ENCODE measurements at regions not wholly inside any gene's neighbourhood (a gene's known extent, or its start where the extent isn't known, plus 50 kb on each side); places are given as distances from the start of the nearest gene placed in this dataset.

GRCh38 chr20:12956303-12956702, 52.5 kb upstream of the SPTLC3 start:
- Histone ChIP-seq H2BK15ac (ENCODE audit: low read depth, low read length) (no peak overlapping the region), H3K23ac (ENCODE audit: insufficient read length, low read depth, low read length) (no peak overlapping the region), H2AK5ac (ENCODE audit: insufficient read length, low read length) (no peak overlapping the region), H4K91ac (ENCODE audit: insufficient read length, low read depth, low read length) (no peak overlapping the region), H2BK20ac (ENCODE audit: low read depth, low read length, poor library complexity, severe bottlenecking) (no peak overlapping the region), H3K27me3 (ENCODE audit: insufficient read depth, low read length) (no peaks in the 10 kb centered on the region), H3K18ac (ENCODE audit: insufficient read length, low read depth, low read length) (no peak overlapping the region), H3T11ph (ENCODE audit: low read length) (no peak overlapping the region), H3K14ac (ENCODE audit: insufficient read depth, low read length) (no peak overlapping the region), H3K4me1 (ENCODE audit: insufficient read depth, low read length) (no peaks in the 10 kb centered on the region), H4K8ac (replicated peaks; ENCODE audit: insufficient read length, low read depth, low read length) (no peak overlapping the region), H2BK120ac (ENCODE audit: low read depth, low read length, poor library complexity, severe bottlenecking) (no peak overlapping the region), H3K4me2 (ENCODE audit: insufficient read depth, insufficient read length, low read length) (no peak overlapping the region), H3K56ac (ENCODE audit: insufficient read length, low read depth, low read length) (no peak overlapping the region), H3K9me3 (ENCODE audit: control insufficient read depth, low read depth, low read length) (no peaks in the 10 kb centered on the region), H3K79me2 (ENCODE audit: insufficient read depth, low read length) (no peaks in the 10 kb centered on the region), H4K5ac (ENCODE audit: insufficient read length, low read depth, low read length) (no peak overlapping the region), H3K27ac (ENCODE audit: insufficient read length, low read depth, low read length) (no peak overlapping the region), H3K79me1 (ENCODE audit: insufficient read depth, low read depth, low read length, poor library complexity, severe bottlenecking) (no peaks in the 10 kb centered on the region), H2BK12ac (ENCODE audit: insufficient read length, low read depth, low read length) (no peak overlapping the region), H2BK5ac (ENCODE audit: insufficient read length, low read length) (no peak overlapping the region), H2AFZ (ENCODE audit: low read length) (no peak overlapping the region), H3K4ac (ENCODE audit: low read depth, low read length) (no peak overlapping the region), H3K9ac (ENCODE audit: extremely low read depth, insufficient read length, low read length) (no peak overlapping the region), H4K20me1 (ENCODE audit: control insufficient read depth, insufficient read depth, insufficient read length) (no peaks in the 10 kb centered on the region), H3K23me2 (ENCODE audit: insufficient read length, low read depth, low read length, poor library complexity, severe bottlenecking) (no peaks in the 10 kb centered on the region)
- no peak overlapping the region for H3K27ac Mint-ChIP-seq
- no peaks in the 10 kb centered on the region for H3K27me3 Mint-ChIP-seq (ENCODE audit: low read depth)
- H3K4me1 Mint-ChIP-seq, result no peaks in the 10 kb centered on the region
- no peak overlapping the region for H3K4me3 Mint-ChIP-seq
- no peak for TF ChIP-seq CTCF (conservative IDR thresholded peaks at IDR 0.05)
- no peak for DNase-seq
- H3K9me3 Mint-ChIP-seq, result no peaks in the 10 kb centered on the region; a peak in 1 of 5 replicates
- no peaks in the 10 kb centered on the region for H3K36me3 Mint-ChIP-seq (ENCODE audit: insufficient read depth in 1 of 3, low read depth in 3 of 3)
